Stromal cell of bone marrow (primary cell): ENCODE measurements at regions not wholly inside any gene's neighbourhood (a gene's known extent, or its start where the extent isn't known, plus 50 kb on each side); places are given as distances from the start of the nearest gene placed in this dataset.
"Not testable (repeated sequence)": the region's sequence is repeated elsewhere in the genome, so short reads cannot be mapped to it uniquely, and the experiment has no call there.

ENCODE experiments used
- DNase-seq: peaks from one replicate; pipeline ENCODE4 v3.0.0-alpha.2; 2012; ENCODE audit warnings: low read depth

- DNase-seq, result no peak
Observed at GRCh38 chr15:96182736-96183513, 147.6 kb upstream of the NR2F2 start.

GRCh38 chr15:96183514-96183850 lies 147.0 kb upstream of the NR2F2 start:
- DNase-seq, result no peak

GRCh38 chr15:96183867-96184266 lies 146.6 kb upstream of the NR2F2 start:
- no peak for DNase-seq

- DNase-seq, result no peak
Observed at GRCh38 chr15:96184297-96184696, 146.2 kb upstream of the NR2F2 start.

- no peak for DNase-seq
Observed at GRCh38 chr15:96186105-96186504, 144.4 kb upstream of the NR2F2 start.

- no peak for DNase-seq
Observed at GRCh38 chr15:96187341-96188305, 142.9 kb upstream of the NR2F2 start.

GRCh38 chr15:96197721-96198120 lies 132.8 kb upstream of the NR2F2 start:
- DNase-seq, result no peak

GRCh38 chr15:96199111-96199510 lies 131.4 kb upstream of the NR2F2 start:
- DNase-seq, result no peak

- no peak for DNase-seq
Observed at GRCh38 chr15:96200357-96200967, 130.0 kb upstream of the NR2F2 start.

GRCh38 chr15:96201696-96202095 lies 128.8 kb upstream of the NR2F2 start:
- no peak for DNase-seq

GRCh38 chr15:96205588-96205987 lies 124.9 kb upstream of the NR2F2 start:
- not testable (repeated sequence) for DNase-seq

GRCh38 chr15:96207377-96208006 lies 123.0 kb upstream of the NR2F2 start:
- DNase-seq, result no peak

- DNase-seq, result no peak
Observed at GRCh38 chr15:96209285-96209735, 121.2 kb upstream of the NR2F2 start.

GRCh38 chr15:96213045-96213444 lies 117.5 kb upstream of the NR2F2 start:
- no peak for DNase-seq

- no peak for DNase-seq
Observed at GRCh38 chr15:96213896-96214295, 116.6 kb upstream of the NR2F2 start.

- DNase-seq, result not testable (repeated sequence)
Observed at GRCh38 chr15:96216481-96216880, 114.0 kb upstream of the NR2F2 start.

GRCh38 chr15:96217983-96218382 lies 112.5 kb upstream of the NR2F2 start:
- no peak for DNase-seq

- DNase-seq, result no peak
Observed at GRCh38 chr15:96218623-96219455, 111.7 kb upstream of the NR2F2 start.

GRCh38 chr15:96219681-96220080 lies 110.8 kb upstream of the NR2F2 start:
- no peak for DNase-seq

GRCh38 chr15:96220657-96221056 lies 109.8 kb upstream of the NR2F2 start:
- no peak for DNase-seq

- no peak for DNase-seq
Observed at GRCh38 chr15:96222981-96223380, 107.5 kb upstream of the NR2F2 start.
